Upper lobe of left lung (tissue), 6 donors: ENCODE measurements at regions not wholly inside any gene's neighbourhood (a gene's known extent, or its start where the extent isn't known, plus 50 kb on each side); places are given as distances from the start of the nearest gene placed in this dataset.

Source experiments
- ATAC-seq, 2 donors: fragments of 200-7000 bp; cut with Tn5 transposase; one replicate each; pipeline ENCODE4 v1.9.1; 2022; ENCODE audit warnings: mild to moderate bottlenecking in 2 of 2, moderate library complexity in 2 of 2; ENCODE audit not compliant: low FRiP score in 2 of 2
- DNase-seq, 2 donors: peaks; one replicate each; pipeline ENCODE4 v3.0.0-alpha.2; 2019 to 2020
- H3K27ac ChIP-seq, 4 donors: fragments of 200-600 bp; sonication (generic); one replicate each; pipeline ENCODE4 v1.5.1; 2016 to 2019
- H3K27me3 ChIP-seq, 4 donors: fragments of 200-600 bp; sonication (generic); one replicate each; pipeline ENCODE4 v1.5.1; 2017 to 2019
- H3K36me3 ChIP-seq, 4 donors: fragments of 200-600 bp; sonication (generic); one replicate each; pipeline ENCODE4 v1.5.1; 2016 to 2019
- H3K4me1 ChIP-seq, 4 donors: fragments of 200-600 bp; sonication (generic); one replicate each; pipeline ENCODE4 v1.5.1; 2018 to 2019
- H3K4me3 ChIP-seq, 4 donors: fragments of 200-600 bp; sonication (generic); one replicate each; pipeline ENCODE4 v1.5.1; 2017 to 2019; ENCODE audit warnings: mild to moderate bottlenecking in 2 of 4, moderate library complexity in 1 of 4
- H3K9me3 ChIP-seq, 4 donors: fragments of 200-600 bp; sonication (generic); one replicate each; pipeline ENCODE4 v1.5.1; 2018 to 2019
- EP300 ChIP-seq, 4 donors: sonication (generic); formaldehyde crosslinking; IDR thresholded peaks; one replicate each; pipeline ENCODE4 v1.5.1; 2017; ENCODE audit warnings: antibody characterized with exemption in 4 of 4, control low read depth in 2 of 4
- POLR2A ChIP-seq, 4 donors: fragments of 450-650 bp; IDR thresholded peaks; one replicate each; pipeline ENCODE4 v1.5.1; 2016 to 2017; ENCODE audit warnings: antibody characterized with exemption in 4 of 4, mild to moderate bottlenecking in 2 of 4
- POLR2AphosphoS5 ChIP-seq, 2 donors: sonication (generic); formaldehyde crosslinking; IDR thresholded peaks; one replicate each; pipeline ENCODE4 v1.5.1; 2017; ENCODE audit warnings: antibody characterized with exemption in 2 of 2
- WGBS, 2 donors: methylation state at CpG; one replicate each; pipeline ENCODE4 v1.1.5; 2017 to 2018; 5-methylcytosine and 5-hydroxymethylcytosine counted together
- TF ChIP-seq, protein P1 (sequence below), 6 experiments: fragments of 450-650 bp in 4 of 6; fragments of 200-600 bp in 2 of 6; sonication (generic) in 2 of 6; IDR thresholded peaks; one replicate each; pipeline ENCODE4 v1.5.1; 2016 to 2019; ENCODE audit warnings: antibody characterized with exemption in 6 of 6
- donor health status: DM: no; HTN: no; CAD: no; lungs with moderate emphysema.
- donor health status: DM: no; HTN: yes; CAD: no; lungs with severe emphysema.

DNA sequence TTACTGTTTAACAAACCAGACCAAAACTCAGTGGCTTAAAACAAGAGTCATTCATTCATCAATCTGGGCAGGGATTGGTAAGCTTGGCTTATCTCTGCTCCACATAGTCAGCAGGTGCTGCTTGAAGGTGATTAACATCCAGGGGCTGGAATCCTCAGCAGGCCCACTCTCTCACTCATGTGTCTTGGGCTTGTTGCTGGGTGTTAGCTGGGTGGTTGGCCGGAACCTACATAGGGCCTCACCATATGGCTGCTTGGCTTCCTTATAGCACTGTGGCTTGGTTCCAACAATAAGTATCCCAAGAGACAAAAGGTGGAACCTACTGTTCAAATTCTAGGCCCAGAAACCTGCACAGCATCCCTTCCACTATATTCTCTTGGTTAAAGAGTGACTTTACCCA is 125.0 kb downstream of the RASGEF1B start:
- H3K4me3 ChIP-seq, result no peak overlapping the region
- TF ChIP-seq, protein P1, sequence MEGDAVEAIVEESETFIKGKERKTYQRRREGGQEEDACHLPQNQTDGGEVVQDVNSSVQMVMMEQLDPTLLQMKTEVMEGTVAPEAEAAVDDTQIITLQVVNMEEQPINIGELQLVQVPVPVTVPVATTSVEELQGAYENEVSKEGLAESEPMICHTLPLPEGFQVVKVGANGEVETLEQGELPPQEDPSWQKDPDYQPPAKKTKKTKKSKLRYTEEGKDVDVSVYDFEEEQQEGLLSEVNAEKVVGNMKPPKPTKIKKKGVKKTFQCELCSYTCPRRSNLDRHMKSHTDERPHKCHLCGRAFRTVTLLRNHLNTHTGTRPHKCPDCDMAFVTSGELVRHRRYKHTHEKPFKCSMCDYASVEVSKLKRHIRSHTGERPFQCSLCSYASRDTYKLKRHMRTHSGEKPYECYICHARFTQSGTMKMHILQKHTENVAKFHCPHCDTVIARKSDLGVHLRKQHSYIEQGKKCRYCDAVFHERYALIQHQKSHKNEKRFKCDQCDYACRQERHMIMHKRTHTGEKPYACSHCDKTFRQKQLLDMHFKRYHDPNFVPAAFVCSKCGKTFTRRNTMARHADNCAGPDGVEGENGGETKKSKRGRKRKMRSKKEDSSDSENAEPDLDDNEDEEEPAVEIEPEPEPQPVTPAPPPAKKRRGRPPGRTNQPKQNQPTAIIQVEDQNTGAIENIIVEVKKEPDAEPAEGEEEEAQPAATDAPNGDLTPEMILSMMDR (IDR thresholded peaks at IDR 0.05), result no peak
- no peak for TF ChIP-seq POLR2A (IDR thresholded peaks at IDR 0.05)
- no peaks in the 10 kb centered on the region for H3K27me3 ChIP-seq
- 80% methylated on average over 1 of the region's 1 CpG for WGBS, 2 donors
- no peaks in the 10 kb centered on the region for H3K36me3 ChIP-seq
- no peak overlapping the region for H3K27ac ChIP-seq
- no peak for DNase-seq
- no peaks in the 10 kb centered on the region for H3K4me1 ChIP-seq
- no peak for ATAC-seq
- no peaks in the 10 kb centered on the region for H3K9me3 ChIP-seq

DNA sequence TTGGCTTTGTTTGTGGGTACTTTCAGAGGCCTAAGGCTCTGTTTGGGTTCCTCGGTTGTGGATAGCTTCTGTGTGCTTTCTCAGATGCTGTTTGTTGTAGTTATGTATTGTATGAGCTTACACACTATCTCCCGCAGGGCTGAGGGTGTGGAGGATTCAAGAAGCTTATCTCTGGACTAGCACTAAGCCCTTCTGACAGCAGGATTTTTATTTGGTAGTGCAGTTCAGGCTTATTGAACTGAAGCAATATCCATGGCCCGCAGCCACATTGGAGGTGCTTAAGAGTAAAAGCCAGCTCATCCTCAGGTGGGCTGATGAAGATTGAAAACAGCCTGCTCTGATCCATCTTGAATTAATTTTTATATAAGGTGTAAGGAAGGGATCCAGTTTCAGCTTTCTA is 128.2 kb downstream of the RASGEF1B start:
- DNase-seq, result no peak

DNA sequence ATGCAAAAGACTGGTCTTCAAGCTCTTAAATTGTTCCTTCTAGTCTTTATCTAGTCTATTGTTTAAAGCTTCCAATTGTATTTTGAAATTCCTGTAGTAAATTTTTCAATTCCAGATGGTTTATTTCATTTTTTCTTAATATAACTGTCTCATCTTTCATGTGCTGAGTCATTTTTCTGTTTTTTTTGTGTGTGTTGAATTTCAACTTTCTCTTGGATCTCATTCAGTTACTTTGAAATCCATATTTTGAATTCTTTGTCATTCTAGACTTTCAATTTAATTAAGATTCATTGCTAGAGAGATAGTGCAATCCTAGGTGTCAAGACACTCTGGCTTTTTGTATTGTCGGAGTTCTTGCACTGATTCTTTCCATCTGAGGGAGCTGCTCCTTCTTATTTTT is 128.0 kb upstream of the PRKG2 start:
- H3K9me3 ChIP-seq, result no peaks in the 10 kb centered on the region
- no peak overlapping the region for H3K4me3 ChIP-seq
- no peaks in the 10 kb centered on the region for H3K4me1 ChIP-seq
- no peak overlapping the region for H3K27ac ChIP-seq
- H3K36me3 ChIP-seq, result no peaks in the 10 kb centered on the region
- DNase-seq (no peak), ATAC-seq (no peak)
- WGBS, 2 donors, result 77 to 90% methylated on average over 1 of the region's 1 CpG
- TF ChIP-seq, protein P1 (IDR thresholded peaks at IDR 0.05), result no peak
- no peak for TF ChIP-seq POLR2AphosphoS5 (IDR thresholded peaks at IDR 0.05)
- no peak for TF ChIP-seq POLR2A (IDR thresholded peaks at IDR 0.05)
- TF ChIP-seq EP300 (IDR thresholded peaks at IDR 0.05), result no peak
- no peaks in the 10 kb centered on the region for H3K27me3 ChIP-seq

More for the DNA sequence above, 128.2 kb downstream of the RASGEF1B start:
- 91 to 98% methylated on average over 3 of the region's 3 CpGs for WGBS, 2 donors
- no peaks in the 10 kb centered on the region for H3K4me1 ChIP-seq
- no peaks in the 10 kb centered on the region for H3K27me3 ChIP-seq
- H3K27ac ChIP-seq, result no peak overlapping the region
- H3K4me3 ChIP-seq, result no peak overlapping the region
- TF ChIP-seq POLR2A (IDR thresholded peaks at IDR 0.05) (no peak), EP300 (IDR thresholded peaks at IDR 0.05) (no peak), POLR2AphosphoS5 (IDR thresholded peaks at IDR 0.05) (no peak)
- TF ChIP-seq, protein P1 (IDR thresholded peaks at IDR 0.05), result no peak
- ATAC-seq, result no peak
- H3K36me3 ChIP-seq, result no peaks in the 10 kb centered on the region
- no peaks in the 10 kb centered on the region for H3K9me3 ChIP-seq

DNA sequence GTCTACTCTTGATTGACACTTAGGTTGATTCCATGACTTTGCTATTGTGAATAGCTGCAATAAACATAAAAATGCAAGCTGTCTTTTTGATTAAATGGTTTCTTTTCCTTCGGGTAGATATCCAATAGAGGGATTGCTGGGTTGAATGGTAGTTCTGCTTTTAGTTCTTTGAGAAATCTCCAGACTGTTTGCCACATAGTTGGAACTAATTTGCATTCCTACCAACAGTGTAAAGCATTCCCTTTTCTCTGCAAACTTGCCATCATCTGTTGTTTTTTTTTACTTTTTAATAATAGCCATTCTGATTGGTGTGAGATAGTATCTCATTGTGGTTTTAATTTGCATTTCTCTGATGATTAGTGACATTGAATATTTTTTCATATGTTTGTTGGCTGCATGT is 122.2 kb upstream of the PRKG2 start:
- no peak for TF ChIP-seq EP300 (IDR thresholded peaks at IDR 0.05)
- TF ChIP-seq, protein P1 (IDR thresholded peaks at IDR 0.05), result no peak
- TF ChIP-seq POLR2AphosphoS5 (IDR thresholded peaks at IDR 0.05), result no peak
- TF ChIP-seq POLR2A (IDR thresholded peaks at IDR 0.05), result no peak
- ATAC-seq (no peak), DNase-seq (no peak)
- 15 to 53% methylated on average over 1 of the region's 1 CpG for WGBS, 2 donors
- Histone ChIP-seq H3K27ac (no peak overlapping the region), H3K4me3 (no peak overlapping the region), H3K36me3 (no peaks in the 10 kb centered on the region), H3K4me1 (no peaks in the 10 kb centered on the region), H3K27me3 (no peaks in the 10 kb centered on the region), H3K9me3 (no peaks in the 10 kb centered on the region)

DNA sequence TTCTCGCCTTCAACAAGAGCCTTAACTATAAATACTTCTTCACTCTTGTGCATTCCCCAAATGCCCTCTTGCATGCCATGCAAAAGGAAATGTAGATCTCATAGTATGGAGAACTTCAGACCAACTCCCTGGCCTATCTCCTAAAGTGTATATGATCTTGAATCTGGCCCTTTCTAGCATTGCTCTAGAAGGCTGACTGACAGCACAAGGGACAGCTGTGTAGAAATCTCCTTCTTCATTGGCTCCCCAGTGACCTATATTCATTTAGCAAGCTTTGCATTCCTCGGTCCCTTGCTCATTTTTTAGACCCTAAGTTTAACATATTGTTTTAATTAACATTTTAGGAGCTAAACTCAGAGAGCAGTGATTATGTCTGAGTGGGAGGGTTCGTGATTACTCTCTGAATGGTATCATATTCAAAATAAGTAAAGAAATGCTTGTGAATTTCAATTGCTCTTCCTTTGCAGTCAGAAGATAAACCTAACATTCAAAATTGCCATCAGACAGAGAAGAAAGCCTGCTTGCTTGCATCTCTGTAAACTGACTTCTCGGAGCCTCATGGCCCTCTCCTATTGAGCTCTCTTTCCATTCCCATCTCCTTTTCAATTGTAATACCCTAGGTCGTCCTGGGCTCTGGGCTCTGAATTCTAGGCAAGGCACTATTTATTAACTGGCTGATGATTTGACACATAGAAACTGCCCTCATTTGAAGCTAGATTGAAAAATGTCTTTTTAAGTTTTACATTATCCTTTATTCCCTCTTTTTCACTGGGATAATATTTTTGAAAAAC is 120.3 kb upstream of the PRKG2 start:
- DNase-seq (no peak), ATAC-seq (no peak)
- Histone ChIP-seq H3K27ac (no peak overlapping the region), H3K9me3 (no peaks in the 10 kb centered on the region), H3K27me3 (no peaks in the 10 kb centered on the region), H3K4me1 (no peaks in the 10 kb centered on the region), H3K4me3 (no peak overlapping the region), H3K36me3 (no peaks in the 10 kb centered on the region)
- WGBS, 2 donors, result 67 to 83% methylated on average over 5 of the region's 5 CpGs
- TF ChIP-seq POLR2AphosphoS5 (IDR thresholded peaks at IDR 0.05) (no peak), POLR2A (IDR thresholded peaks at IDR 0.05) (no peak), EP300 (IDR thresholded peaks at IDR 0.05) (no peak)
- TF ChIP-seq, protein P1 (IDR thresholded peaks at IDR 0.05), result no peak
